ENCODE measurements at regions not wholly inside any gene's neighbourhood (a gene's known extent, or its start where the extent isn't known, plus 50 kb on each side); places are given as distances from the start of the nearest gene placed in this dataset.
A peak's percentile ranks its signal among the peaks of the same experiment; 100 is the strongest.

GRCh38 chr3:66615643-66616301 lies 115.0 kb upstream of the LRIG1 start:
- intact Hi-C loops (cut with DNase I): no loop called here
- peak overlapping the region in 2 of 12 donors; percentile 10 to 14 for H3K27ac ChIP-seq
- no peaks in the 10 kb centered on the region for H3K27me3 ChIP-seq
- TF ChIP-seq POLR2A (IDR thresholded peaks at IDR 0.05): no peak
- no peak for TF ChIP-seq CTCF (IDR thresholded peaks at IDR 0.05)
- no peak overlapping the region for H3K4me3 ChIP-seq
- H3K36me3 ChIP-seq: no peaks in the 10 kb centered on the region
- no peak for DNase-seq
- 51 to 59% (median 54%) methylated on average over 5 of the region's 5 CpGs for WGBS, 4 donors
- peaks cover 0 to 8% (median 0%) of the 10 kb centered on the region in 12 donors for H3K4me1 ChIP-seq
- H3K9me3 ChIP-seq: no peaks in the 10 kb centered on the region
- ATAC-seq: peak; percentile 65 to 87 (median 74)

- intact Hi-C loops (cut with DNase I): no loop called here
- Histone ChIP-seq H3K27me3 (no peaks in the 10 kb centered on the region), H3K36me3 (no peaks in the 10 kb centered on the region), H3K9me3 (no peaks in the 10 kb centered on the region), H3K4me3 (no peak overlapping the region), H3K4me1 (peaks cover 0 to 8% (median 0%) of the 10 kb centered on the region in 12 donors), H3K27ac (peak overlapping the region in 1 of 12 donors; percentile 51)
- 64 to 83% (median 75%) methylated on average over 2 of the region's 2 CpGs for WGBS, 4 donors
- no peak for DNase-seq
- no peak for ATAC-seq
- TF ChIP-seq POLR2A (IDR thresholded peaks at IDR 0.05) (no peak), CTCF (IDR thresholded peaks at IDR 0.05) (no peak)
Observed at GRCh38 chr3:66617351-66617750, 116.5 kb upstream of the LRIG1 start.

GRCh38 chr3:66618066-66618465 lies 117.2 kb upstream of the LRIG1 start:
- Histone ChIP-seq H3K36me3 (no peaks in the 10 kb centered on the region), H3K4me1 (peaks cover 0 to 8% (median 0%) of the 10 kb centered on the region in 12 donors), H3K9me3 (no peaks in the 10 kb centered on the region), H3K4me3 (no peak overlapping the region), H3K27me3 (no peaks in the 10 kb centered on the region), H3K27ac (peak overlapping the region in 1 of 12 donors; percentile 8)
- no peak for DNase-seq
- WGBS, 4 donors: 84 to 86% (median 85%) methylated on average over 4 of the region's 4 CpGs
- intact Hi-C loops (cut with DNase I): no loop called here
- no peak for TF ChIP-seq POLR2A (IDR thresholded peaks at IDR 0.05)
- ATAC-seq: no peak

GRCh38 chr3:66620296-66620695 lies 119.5 kb upstream of the LRIG1 start:
- 83 to 88% (median 85%) methylated on average over 9 of the region's 9 CpGs for WGBS, 4 donors
- ATAC-seq: no peak
- TF ChIP-seq CTCF (IDR thresholded peaks at IDR 0.05): no peak
- TF ChIP-seq POLR2A (IDR thresholded peaks at IDR 0.05): no peak
- no peak for DNase-seq
- Histone ChIP-seq H3K27ac (no peak overlapping the region), H3K27me3 (no peaks in the 10 kb centered on the region), H3K4me3 (no peak overlapping the region), H3K9me3 (no peaks in the 10 kb centered on the region), H3K4me1 (peaks cover 0 to 10% (median 0%) of the 10 kb centered on the region in 12 donors), H3K36me3 (no peaks in the 10 kb centered on the region)
- intact Hi-C loops (cut with DNase I): no loop called here

All from heart left ventricle (tissue), 16 donors.